ENCODE measurements at regions not wholly inside any gene's neighbourhood (a gene's known extent, or its start where the extent isn't known, plus 50 kb on each side); places are given as distances from the start of the nearest gene placed in this dataset.

- no peak overlapping the region for H3K4me3 ChIP-seq (replicated peaks in 1 of 3; ENCODE audit: insufficient read depth in 1 of 3, low read depth in 1 of 3, low read length in 3 of 3)
- BruUV-seq (replicated peaks) = no TSS peak
- H3K9me1 ChIP-seq (replicated peaks; ENCODE audit: control insufficient read depth, extremely low read depth, insufficient read depth, low read length) = no peaks in the 10 kb centered on the region
- no peaks in the 10 kb centered on the region for H3K9me3 ChIP-seq (replicated peaks; ENCODE audit: control insufficient read depth, insufficient read depth, low read length)
- no peaks in the 10 kb centered on the region for H3K27me3 ChIP-seq (ENCODE audit: control insufficient read depth in 2 of 2, insufficient read depth in 2 of 2, low read length in 2 of 2)
- FAIRE-seq (no peak), DNase-seq (ENCODE audit: low read depth, low spot score) (no peak)
- no peak overlapping the region for H3K27ac ChIP-seq (ENCODE audit: insufficient read depth, low read depth, low read length)
- intact Hi-C loops (cut with micrococcal nuclease) (no loop called here), dilution Hi-C loops (cut with MboI; ENCODE audit: extremely low pct_ligation_motif_present, low sequenced_read_pairs) (no loop called here)
- H3K4me1 ChIP-seq (ENCODE audit: control insufficient read depth, extremely low read depth, insufficient read depth, low read length) = no peaks in the 10 kb centered on the region
- H3K36me3 ChIP-seq (ENCODE audit: control insufficient read depth in 2 of 2, extremely low read depth in 1 of 2, insufficient read depth in 2 of 2, low read length in 2 of 2) = no peaks in the 10 kb centered on the region
- no peaks in the 10 kb centered on the region for H4K20me1 ChIP-seq (replicated peaks; ENCODE audit: control insufficient read depth, extremely low read depth, insufficient read depth, low read length)
- ChIA-PET POLR2A (no interaction called here), CTCF (no interaction called here)
- H2AFZ ChIP-seq (ENCODE audit: low read depth, low read length) = no peak overlapping the region
- no peaks in the 10 kb centered on the region for H3K79me2 ChIP-seq (ENCODE audit: control insufficient read depth, insufficient read depth, low read length)
- no peak overlapping the region for H3K4me2 ChIP-seq (ENCODE audit: insufficient read depth, low read length)
- TF ChIP-seq POLR2AphosphoS5 (IDR thresholded peaks at IDR 0.05; ENCODE audit: insufficient read depth, low read depth, low read length) = no peak
- no peak for TF ChIP-seq MYC (IDR thresholded peaks at IDR 0.05; ENCODE audit: low read depth, low read length)
- no peak for TF ChIP-seq POLR2A (IDR thresholded peaks at IDR 0.05; ENCODE audit: low read depth, low read length)
- no peak for TF ChIP-seq JUN (IDR thresholded peaks at IDR 0.05; ENCODE audit: borderline replicate concordance, insufficient read depth, insufficient read length, low read depth)
- no peak overlapping the region for H3K9ac ChIP-seq (replicated peaks; ENCODE audit: extremely low read depth, insufficient read depth, low read length)
Measured at GRCh38 chr21:31546443-31547170, 112.9 kb upstream of the SOD1 start.

- Histone ChIP-seq H2AFZ (ENCODE audit: low read depth, low read length) (no peak overlapping the region), H3K4me2 (ENCODE audit: insufficient read depth, low read length) (no peak overlapping the region), H3K4me3 (replicated peaks in 1 of 3; ENCODE audit: insufficient read depth in 1 of 3, low read depth in 1 of 3, low read length in 3 of 3) (no peak overlapping the region), H4K20me1 (replicated peaks; ENCODE audit: control insufficient read depth, extremely low read depth, insufficient read depth, low read length) (no peaks in the 10 kb centered on the region), H3K9me3 (replicated peaks; ENCODE audit: control insufficient read depth, insufficient read depth, low read length) (no peaks in the 10 kb centered on the region), H3K79me2 (ENCODE audit: control insufficient read depth, insufficient read depth, low read length) (no peaks in the 10 kb centered on the region), H3K9me1 (replicated peaks; ENCODE audit: control insufficient read depth, extremely low read depth, insufficient read depth, low read length) (no peaks in the 10 kb centered on the region), H3K27ac (ENCODE audit: insufficient read depth, low read depth, low read length) (no peak overlapping the region), H3K4me1 (ENCODE audit: control insufficient read depth, extremely low read depth, insufficient read depth, low read length) (no peaks in the 10 kb centered on the region), H3K9ac (replicated peaks; ENCODE audit: extremely low read depth, insufficient read depth, low read length) (no peak overlapping the region), H3K36me3 (ENCODE audit: control insufficient read depth in 2 of 2, extremely low read depth in 1 of 2, insufficient read depth in 2 of 2, low read length in 2 of 2) (no peaks in the 10 kb centered on the region), H3K27me3 (ENCODE audit: control insufficient read depth in 2 of 2, insufficient read depth in 2 of 2, low read length in 2 of 2) (no peaks in the 10 kb centered on the region)
- no TSS peak for BruUV-seq (replicated peaks)
- no peak for DNase-seq (ENCODE audit: low read depth, low spot score)
- ChIA-PET CTCF (no interaction called here), POLR2A (no interaction called here)
- TF ChIP-seq CTCF (IDR thresholded peaks at IDR 0.05; ENCODE audit: extremely low read depth in 1 of 2, insufficient read depth in 1 of 2, low read depth in 1 of 2, low read length in 2 of 2) (no peak), GATA2 (IDR thresholded peaks at IDR 0.05; ENCODE audit: insufficient read depth, insufficient read length, low read depth, low read length) (no peak), POLR2A (IDR thresholded peaks at IDR 0.05; ENCODE audit: low read depth, low read length) (no peak), JUN (IDR thresholded peaks at IDR 0.05; ENCODE audit: borderline replicate concordance, insufficient read depth, insufficient read length, low read depth) (no peak), MYC (IDR thresholded peaks at IDR 0.05; ENCODE audit: low read depth, low read length) (no peak), EZH2 (IDR thresholded peaks at IDR 0.05; ENCODE audit: borderline replicate concordance, low read depth, low read length, severe bottlenecking) (no peak), MAX (IDR thresholded peaks at IDR 0.05; ENCODE audit: insufficient read depth, insufficient read length) (no peak), POLR2AphosphoS5 (IDR thresholded peaks at IDR 0.05; ENCODE audit: insufficient read depth, low read depth, low read length) (no peak), FOS (IDR thresholded peaks at IDR 0.05; ENCODE audit: borderline replicate concordance, insufficient read depth, low read length) (no peak)
- dilution Hi-C loops (cut with MboI; ENCODE audit: extremely low pct_ligation_motif_present, low sequenced_read_pairs) = no loop called here
- intact Hi-C loops (cut with micrococcal nuclease) = no loop called here
- no peak for FAIRE-seq
Measured at GRCh38 chr21:31545036-31545435, 114.5 kb upstream of the SOD1 start.
